D721Med (cell line): ENCODE measurements at regions not wholly inside any gene's neighbourhood (a gene's known extent, or its start where the extent isn't known, plus 50 kb on each side); places are given as distances from the start of the nearest gene placed in this dataset.

Experiments
- DNase-seq: peaks from one replicate; pipeline ENCODE4 v3.0.0; 2011; ENCODE audit warnings: low spot score; ENCODE audit not compliant: insufficient read length
- FAIRE-seq: peaks from 2 replicates; lab custom pipeline; 2011; peaks lifted over from hg19 to GRCh38; lab: Jason Lieb, UNC
- TF ChIP-seq, protein P1 (sequence below): IDR thresholded peaks from 2 replicates; pipeline ENCODE4 v1.5.1; 2012; ENCODE audit warnings: mild to moderate bottlenecking, control low read depth; ENCODE audit not compliant: insufficient read depth; ENCODE audit errors: missing control alignments

GRCh38 chr2:121818546-121818945, 63.1 kb downstream of the TSN start:
- no peak for DNase-seq
- no peak for FAIRE-seq
- TF ChIP-seq, protein P1, sequence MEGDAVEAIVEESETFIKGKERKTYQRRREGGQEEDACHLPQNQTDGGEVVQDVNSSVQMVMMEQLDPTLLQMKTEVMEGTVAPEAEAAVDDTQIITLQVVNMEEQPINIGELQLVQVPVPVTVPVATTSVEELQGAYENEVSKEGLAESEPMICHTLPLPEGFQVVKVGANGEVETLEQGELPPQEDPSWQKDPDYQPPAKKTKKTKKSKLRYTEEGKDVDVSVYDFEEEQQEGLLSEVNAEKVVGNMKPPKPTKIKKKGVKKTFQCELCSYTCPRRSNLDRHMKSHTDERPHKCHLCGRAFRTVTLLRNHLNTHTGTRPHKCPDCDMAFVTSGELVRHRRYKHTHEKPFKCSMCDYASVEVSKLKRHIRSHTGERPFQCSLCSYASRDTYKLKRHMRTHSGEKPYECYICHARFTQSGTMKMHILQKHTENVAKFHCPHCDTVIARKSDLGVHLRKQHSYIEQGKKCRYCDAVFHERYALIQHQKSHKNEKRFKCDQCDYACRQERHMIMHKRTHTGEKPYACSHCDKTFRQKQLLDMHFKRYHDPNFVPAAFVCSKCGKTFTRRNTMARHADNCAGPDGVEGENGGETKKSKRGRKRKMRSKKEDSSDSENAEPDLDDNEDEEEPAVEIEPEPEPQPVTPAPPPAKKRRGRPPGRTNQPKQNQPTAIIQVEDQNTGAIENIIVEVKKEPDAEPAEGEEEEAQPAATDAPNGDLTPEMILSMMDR, result no peak

GRCh38 chr2:121819846-121820245, 64.4 kb downstream of the TSN start:
- TF ChIP-seq, protein P1, result no peak
- DNase-seq, result no peak

GRCh38 chr2:121821476-121822158, 66.2 kb downstream of the TSN start:
- DNase-seq, result no peak
- FAIRE-seq, result no peak
- TF ChIP-seq, protein P1, result no peak

More at GRCh38 chr2:121819846-121820245, 64.4 kb downstream of the TSN start:
- no peak for FAIRE-seq

DNA sequence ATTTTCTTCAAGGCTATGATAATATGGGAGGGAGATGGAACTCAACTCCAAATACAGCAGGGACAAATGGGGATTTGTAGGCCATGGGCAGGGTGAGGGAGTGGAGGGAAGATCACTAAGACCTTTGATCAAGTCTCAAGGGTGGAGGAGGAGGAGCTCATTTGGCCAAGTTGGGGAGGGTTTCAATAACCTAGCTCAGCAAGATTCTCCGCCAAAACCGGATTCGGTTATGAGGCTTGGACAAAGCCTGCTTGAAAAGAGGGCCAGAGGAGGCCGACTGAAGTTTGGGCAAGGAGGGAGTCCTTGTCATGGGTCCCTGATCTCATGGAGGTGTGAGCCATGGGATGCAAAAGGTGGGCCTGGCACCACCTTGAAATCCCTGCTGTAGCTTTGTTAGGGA, 68.8 kb downstream of the TSN start:
- FAIRE-seq (no peak), DNase-seq (no peak)
- TF ChIP-seq, protein P1, result no peak

GRCh38 chr2:121825003-121825950, 69.8 kb downstream of the TSN start:
- TF ChIP-seq, protein P1, result no peak
- no peak for FAIRE-seq
- DNase-seq, result no peak

DNA sequence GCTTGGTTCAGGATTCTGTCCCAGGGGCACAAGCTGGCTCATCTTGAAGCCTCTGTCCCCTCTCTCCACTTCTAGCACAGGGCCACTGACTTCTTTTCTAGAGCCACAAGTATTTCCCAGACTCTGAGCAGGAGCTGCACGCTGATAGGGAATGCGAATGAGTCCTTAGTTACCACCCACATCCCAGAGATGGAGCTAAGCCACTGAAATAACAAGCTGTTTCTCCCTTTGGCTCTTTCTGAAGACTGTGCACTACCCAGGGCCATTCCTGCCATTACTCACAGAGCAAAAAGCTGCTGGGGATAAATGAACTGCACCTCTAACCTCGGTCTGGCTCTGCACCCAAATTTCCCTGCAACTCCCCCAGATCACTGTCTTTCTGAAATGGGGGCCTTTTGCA, 70.6 kb downstream of the TSN start:
- FAIRE-seq (no peak), DNase-seq (no peak)
- TF ChIP-seq, protein P1, result no peak

GRCh38 chr2:121828281-121828731, 72.9 kb downstream of the TSN start:
- DNase-seq (no peak), FAIRE-seq (no peak)
- TF ChIP-seq, protein P1, result no peak
